ENCODE measurements at regions not wholly inside any gene's neighbourhood (a gene's known extent, or its start where the extent isn't known, plus 50 kb on each side); places are given as distances from the start of the nearest gene placed in this dataset.
A peak's percentile ranks its signal among the peaks of the same experiment; 100 is the strongest.

GRCh38 chr3:106813742-106814141 lies 563.5 kb upstream of the CCDC54 start:
- H3K36me3 ChIP-seq: no peaks in the 10 kb centered on the region
- H3K4me3 ChIP-seq: no peak overlapping the region
- no peaks in the 10 kb centered on the region for H3K4me1 ChIP-seq
- no peak overlapping the region for H3K27ac ChIP-seq
- TF ChIP-seq CTCF (IDR thresholded peaks at IDR 0.05): no peak
- WGBS, 2 donors: 22 to 29% methylated on average over 3 of the region's 3 CpGs
- no peak for FAIRE-seq
- peak in 1 of 6 donors; percentile 11 for DNase-seq
- ATAC-seq: peak in 1 of 4 donors; percentile 48
- intact Hi-C loops (cut with DNase I): no loop called here
- no peaks in the 10 kb centered on the region for H3K9me3 ChIP-seq
- H3K27me3 ChIP-seq: no peaks in the 10 kb centered on the region

- no peak for TF ChIP-seq CTCF (IDR thresholded peaks at IDR 0.05)
- DNase-seq (peak in 1 of 6 donors; percentile 7), ATAC-seq (peak in 1 of 4 donors; percentile 55), FAIRE-seq (no peak)
- no peaks in the 10 kb centered on the region for H3K36me3 ChIP-seq
- no peaks in the 10 kb centered on the region for H3K27me3 ChIP-seq
- no peaks in the 10 kb centered on the region for H3K4me1 ChIP-seq
- WGBS, 2 donors: 91 to 97% methylated on average over 1 of the region's 1 CpG
- H3K27ac ChIP-seq: no peak overlapping the region
- no peak overlapping the region for H3K4me3 ChIP-seq
- intact Hi-C loops (cut with DNase I): no loop called here
- H3K9me3 ChIP-seq: no peaks in the 10 kb centered on the region
These were observed 563.0 kb upstream of the CCDC54 start for GRCh38 chr3:106814231-106814630.

GRCh38 chr3:106816838-106817237 lies 560.4 kb upstream of the CCDC54 start:
- Histone ChIP-seq H3K4me1 (no peaks in the 10 kb centered on the region), H3K4me3 (no peak overlapping the region), H3K27ac (no peak overlapping the region), H3K36me3 (no peaks in the 10 kb centered on the region), H3K9me3 (no peaks in the 10 kb centered on the region), H3K27me3 (no peaks in the 10 kb centered on the region)
- no peak for TF ChIP-seq CTCF (IDR thresholded peaks at IDR 0.05)
- intact Hi-C loops (cut with DNase I): no loop called here
- 65 to 70% methylated on average over 2 of the region's 2 CpGs for WGBS, 2 donors
- ATAC-seq: no peak
- FAIRE-seq: no peak
- no peak for DNase-seq

GRCh38 chr3:106817706-106818105 lies 559.5 kb upstream of the CCDC54 start:
- no peak overlapping the region for H3K27ac ChIP-seq
- no peak for TF ChIP-seq CTCF (IDR thresholded peaks at IDR 0.05)
- no peaks in the 10 kb centered on the region for H3K9me3 ChIP-seq
- DNase-seq (no peak), ATAC-seq (no peak), FAIRE-seq (no peak)
- no peaks in the 10 kb centered on the region for H3K27me3 ChIP-seq
- intact Hi-C loops (cut with DNase I): no loop called here
- WGBS, 2 donors: 63 to 73% methylated on average over 5 of the region's 5 CpGs
- no peak overlapping the region for H3K4me3 ChIP-seq
- H3K36me3 ChIP-seq: no peaks in the 10 kb centered on the region
- H3K4me1 ChIP-seq: no peaks in the 10 kb centered on the region

GRCh38 chr3:106819440-106819839 lies 557.8 kb upstream of the CCDC54 start:
- ATAC-seq (no peak), FAIRE-seq (no peak), DNase-seq (no peak)
- no peaks in the 10 kb centered on the region for H3K9me3 ChIP-seq
- no peaks in the 10 kb centered on the region for H3K4me1 ChIP-seq
- no peaks in the 10 kb centered on the region for H3K36me3 ChIP-seq
- no peak overlapping the region for H3K4me3 ChIP-seq
- no peak for TF ChIP-seq CTCF (IDR thresholded peaks at IDR 0.05)
- intact Hi-C loops (cut with DNase I): no loop called here
- 67 to 68% methylated on average over 1 of the region's 1 CpG for WGBS, 2 donors
- H3K27ac ChIP-seq: no peak overlapping the region
- H3K27me3 ChIP-seq: no peaks in the 10 kb centered on the region

All from pancreas (tissue), 10 donors.